NCI-H2227 (cell line): ENCODE measurements at regions not wholly inside any gene's neighbourhood (a gene's known extent, or its start where the extent isn't known, plus 50 kb on each side); places are given as distances from the start of the nearest gene placed in this dataset.

Experiments used
- DNase-seq: peaks from one replicate; lab custom pipeline; 2025; ENCODE audit not compliant: unreplicated experiment; lab: John Stamatoyannopoulos, UW

DNA sequence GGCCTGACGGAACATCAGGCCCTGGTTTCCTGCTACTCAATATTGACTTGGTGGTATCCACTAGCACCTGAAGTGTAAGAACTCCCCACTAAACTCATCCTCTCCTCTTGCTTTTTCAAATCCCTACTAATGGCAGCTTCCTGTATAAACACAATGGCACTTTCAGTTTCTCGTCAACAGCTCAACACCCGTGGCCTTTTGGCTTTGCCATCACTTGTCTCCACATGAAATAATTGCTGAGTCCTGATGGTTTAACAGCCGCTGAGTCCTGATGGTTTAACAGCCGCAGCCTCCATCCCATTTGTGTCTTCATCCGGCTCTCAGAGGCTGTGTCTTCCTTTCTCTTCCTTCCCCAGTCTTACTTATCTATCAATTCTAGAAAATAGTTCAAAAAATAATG lies 261.4 kb upstream of the PITRM1 start:
- DNase-seq: peak; percentile 70

DNA sequence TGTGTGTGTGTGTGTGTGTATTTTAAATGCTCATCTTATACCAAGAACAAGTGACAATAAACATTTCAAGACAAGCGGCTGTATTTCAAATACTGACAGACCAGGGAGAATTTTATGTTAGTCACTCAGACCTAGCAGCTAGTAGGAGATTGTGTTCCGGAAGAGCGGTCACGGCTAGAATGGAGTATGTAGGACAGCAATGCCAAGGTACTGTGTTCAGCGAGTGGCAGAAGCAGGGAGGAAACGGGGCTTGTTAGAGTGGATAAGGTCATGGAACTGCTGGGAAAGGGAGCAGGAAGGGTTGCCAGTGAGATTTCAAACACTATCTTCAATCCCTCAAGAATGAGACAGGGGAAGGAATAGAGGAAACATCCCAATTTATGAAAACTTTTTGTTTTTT lies 260.5 kb upstream of the PITRM1 start:
- DNase-seq: no peak

DNA sequence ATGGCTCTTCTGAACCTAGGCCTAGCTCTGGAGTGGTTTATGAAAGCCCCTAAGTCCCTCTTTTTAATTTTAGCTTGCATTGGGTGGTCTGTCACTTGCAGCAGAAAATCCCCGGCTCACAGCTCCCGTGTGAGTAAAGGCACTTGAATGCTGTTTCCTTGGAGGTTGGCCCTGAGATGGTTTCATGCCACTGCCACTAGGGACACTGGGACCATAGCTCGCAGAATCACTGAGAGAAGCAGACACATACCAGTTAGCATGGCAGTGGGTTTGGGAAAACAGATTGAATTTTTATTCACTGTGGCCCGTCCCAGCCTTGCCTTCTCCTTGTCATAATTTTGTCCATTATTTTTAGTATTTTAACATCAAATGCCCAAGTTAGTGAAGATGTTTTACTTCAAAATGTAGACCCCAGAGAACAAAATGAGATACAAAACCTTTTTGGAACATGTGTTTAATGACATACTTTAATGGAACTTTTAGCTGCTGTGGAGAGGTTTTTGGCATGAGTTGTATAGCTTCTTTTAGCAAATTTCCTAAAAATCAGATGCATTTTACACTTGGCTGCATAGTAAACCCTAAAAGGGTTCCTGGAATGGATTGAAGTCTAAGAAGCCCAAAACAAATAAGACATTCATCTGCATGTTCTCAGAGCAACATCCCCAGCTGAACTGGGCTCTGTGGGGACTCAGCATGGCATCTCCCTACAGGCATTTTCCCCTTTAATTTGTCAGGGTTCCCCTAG lies 259.7 kb upstream of the PITRM1 start:
- no peak for DNase-seq

DNA sequence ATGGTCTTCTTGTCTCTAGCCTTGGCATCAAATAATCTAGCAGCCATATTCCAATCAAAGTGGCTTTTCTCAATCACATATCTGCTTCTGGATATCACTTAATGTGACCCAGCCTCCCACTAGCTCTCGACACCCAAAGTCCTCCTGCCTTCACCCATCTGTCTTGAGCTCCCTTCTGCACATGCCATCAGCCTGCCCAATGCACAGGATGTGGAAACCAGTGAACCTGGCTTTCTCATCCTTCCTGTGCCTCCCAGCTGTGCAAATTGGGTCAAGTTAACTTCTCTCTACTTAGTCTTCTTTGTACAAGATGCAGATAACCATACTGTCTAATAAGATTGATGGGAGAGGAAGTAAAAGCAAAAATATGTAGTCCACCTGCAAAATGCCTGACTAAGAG lies 257.9 kb upstream of the PITRM1 start:
- DNase-seq: no peak

DNA sequence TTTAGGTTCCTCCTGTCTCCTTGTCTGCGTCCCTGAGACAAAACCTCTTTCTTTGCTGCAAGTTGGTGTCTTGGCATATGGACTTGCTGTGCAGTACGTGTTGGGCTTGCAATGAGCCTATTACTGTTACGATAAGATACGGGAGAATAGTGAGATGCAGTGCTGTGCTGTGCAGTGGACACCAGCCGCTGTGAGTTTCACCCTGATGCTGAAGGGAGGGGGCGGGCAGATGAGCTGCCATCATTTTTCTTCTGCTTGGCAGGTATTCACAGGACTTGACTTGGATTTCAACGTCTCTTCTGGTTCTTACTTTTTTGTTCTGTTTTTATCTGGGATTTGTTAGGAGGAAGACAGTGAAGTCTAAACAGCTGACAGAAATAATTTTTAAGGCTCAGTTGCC lies 257.1 kb upstream of the PITRM1 start:
- no peak for DNase-seq

DNA sequence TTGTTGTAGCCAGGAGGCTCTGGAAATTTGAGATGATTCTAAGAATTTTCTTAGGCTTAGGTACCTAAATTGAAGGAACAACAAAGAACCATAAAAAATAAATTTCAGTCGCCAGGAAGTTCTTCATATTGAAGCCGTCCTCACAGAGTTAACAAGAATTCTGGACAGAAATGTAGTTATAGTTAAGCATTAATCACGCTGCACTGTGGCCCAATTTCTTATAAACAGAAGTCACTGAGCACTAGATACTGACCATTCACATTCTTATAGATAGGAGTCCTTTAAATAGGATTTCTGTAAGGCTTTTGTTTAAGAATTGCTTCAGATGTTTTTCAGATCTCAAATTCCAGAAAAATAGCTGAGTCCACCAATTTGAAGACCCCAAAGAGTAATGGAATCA lies 256.2 kb upstream of the PITRM1 start:
- no peak for DNase-seq

DNA sequence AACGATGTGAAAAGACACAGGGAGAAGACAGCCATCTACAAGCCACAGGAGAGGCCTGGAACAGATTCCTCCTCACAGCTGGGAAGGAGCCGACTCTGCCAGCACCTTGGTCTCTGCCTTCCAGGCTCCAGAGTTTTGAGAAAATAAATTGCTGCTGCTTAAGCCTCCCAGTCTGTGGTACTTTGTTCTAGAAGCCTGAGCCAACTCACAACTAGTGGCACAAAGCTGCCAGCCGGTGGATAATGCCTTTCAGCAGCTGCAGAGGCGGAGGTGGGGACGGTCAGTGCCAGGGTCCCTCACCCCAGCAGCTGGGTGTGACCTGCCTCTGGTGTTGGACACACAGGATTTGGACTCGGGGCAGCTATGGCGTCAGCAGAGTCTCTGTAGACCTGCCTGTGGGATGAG lies 255.4 kb upstream of the PITRM1 start:
- DNase-seq: no peak

DNA sequence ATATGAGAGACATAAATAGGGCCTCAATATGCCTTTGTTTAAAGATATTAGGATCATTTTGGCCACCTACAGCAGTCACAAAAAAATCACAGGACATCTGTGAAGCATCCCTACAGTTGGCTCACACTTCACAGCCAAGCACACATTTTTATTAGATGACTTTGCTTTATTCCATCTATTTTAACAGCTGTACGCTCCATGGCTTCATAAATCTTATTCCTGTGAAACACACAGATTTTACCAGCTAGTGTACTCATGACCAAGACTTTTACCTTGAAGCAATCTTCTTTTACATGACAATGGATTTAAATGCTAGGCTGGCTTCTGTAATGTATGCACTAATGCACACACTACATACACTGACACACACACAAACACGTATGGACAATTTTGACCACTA lies 254.8 kb upstream of the PITRM1 start:
- DNase-seq: no peak

DNA sequence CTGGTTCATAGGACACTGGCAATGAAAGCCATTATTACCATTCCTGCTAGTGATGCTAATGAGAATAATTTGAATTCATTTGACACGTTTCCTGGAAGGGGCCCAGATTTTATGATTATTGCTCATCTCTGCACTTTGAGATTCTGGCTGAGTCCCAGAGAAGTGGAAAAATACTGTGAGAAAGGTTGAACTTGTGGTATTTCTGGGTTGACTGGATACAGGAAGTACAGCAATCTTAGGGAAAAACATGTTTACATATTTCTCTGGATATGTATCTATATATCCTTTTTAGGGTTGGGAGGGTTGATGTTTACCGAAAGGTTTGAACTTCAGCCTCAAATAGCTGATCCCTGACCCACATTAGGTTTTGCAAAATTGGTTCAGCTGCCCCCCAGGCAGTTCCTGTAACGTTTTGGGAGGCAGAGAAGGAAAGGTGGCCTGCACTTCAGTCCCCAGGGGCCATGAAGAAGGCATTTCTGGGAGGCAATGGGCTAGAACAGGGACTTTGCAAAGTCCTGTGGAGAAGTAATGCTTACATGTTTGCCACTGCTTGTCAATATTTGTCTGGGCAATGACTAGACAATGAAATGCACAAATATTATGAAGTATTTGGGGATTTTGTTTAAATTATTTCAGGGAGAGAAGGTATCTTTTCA lies 253.7 kb upstream of the PITRM1 start:
- no peak for DNase-seq

DNA sequence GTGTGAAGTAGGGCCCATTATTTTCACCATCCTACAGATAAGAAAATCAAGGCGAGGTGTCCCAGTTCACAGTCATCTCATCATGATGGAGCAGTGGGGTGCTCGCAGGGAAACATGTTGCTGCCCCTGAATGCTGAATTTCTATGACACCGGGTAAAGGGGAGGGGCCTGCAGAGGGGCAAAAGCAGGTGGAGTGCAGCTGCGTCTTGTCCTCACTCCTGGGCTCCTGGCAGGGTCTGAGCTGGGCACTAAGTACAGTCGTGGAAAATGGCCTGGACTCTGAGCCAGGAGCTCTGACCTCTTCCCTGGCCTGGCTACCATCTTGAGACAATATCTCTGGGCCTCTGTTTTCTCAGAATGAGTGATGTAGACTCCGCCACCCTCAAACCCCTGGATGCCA lies 253.1 kb upstream of the PITRM1 start:
- no peak for DNase-seq

DNA sequence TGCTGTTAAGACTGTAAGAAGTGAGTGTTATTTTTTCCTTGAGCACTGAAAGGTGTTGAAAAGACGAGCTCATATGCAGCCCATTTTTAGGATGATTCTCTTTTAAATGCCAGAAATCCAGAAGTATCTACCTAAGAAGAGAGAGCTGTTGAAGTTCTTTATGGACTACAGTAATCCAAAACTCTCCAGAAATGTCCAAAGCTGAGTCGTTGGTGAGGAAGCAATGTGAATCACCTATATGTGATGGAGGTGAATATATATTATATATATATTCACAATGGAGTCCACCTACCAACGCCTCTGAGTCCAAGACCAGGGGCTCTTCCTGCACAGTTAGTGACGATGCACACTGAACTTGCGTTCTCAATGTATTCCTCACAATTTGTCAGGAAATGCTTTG lies 252.7 kb upstream of the PITRM1 start:
- no peak for DNase-seq

DNA sequence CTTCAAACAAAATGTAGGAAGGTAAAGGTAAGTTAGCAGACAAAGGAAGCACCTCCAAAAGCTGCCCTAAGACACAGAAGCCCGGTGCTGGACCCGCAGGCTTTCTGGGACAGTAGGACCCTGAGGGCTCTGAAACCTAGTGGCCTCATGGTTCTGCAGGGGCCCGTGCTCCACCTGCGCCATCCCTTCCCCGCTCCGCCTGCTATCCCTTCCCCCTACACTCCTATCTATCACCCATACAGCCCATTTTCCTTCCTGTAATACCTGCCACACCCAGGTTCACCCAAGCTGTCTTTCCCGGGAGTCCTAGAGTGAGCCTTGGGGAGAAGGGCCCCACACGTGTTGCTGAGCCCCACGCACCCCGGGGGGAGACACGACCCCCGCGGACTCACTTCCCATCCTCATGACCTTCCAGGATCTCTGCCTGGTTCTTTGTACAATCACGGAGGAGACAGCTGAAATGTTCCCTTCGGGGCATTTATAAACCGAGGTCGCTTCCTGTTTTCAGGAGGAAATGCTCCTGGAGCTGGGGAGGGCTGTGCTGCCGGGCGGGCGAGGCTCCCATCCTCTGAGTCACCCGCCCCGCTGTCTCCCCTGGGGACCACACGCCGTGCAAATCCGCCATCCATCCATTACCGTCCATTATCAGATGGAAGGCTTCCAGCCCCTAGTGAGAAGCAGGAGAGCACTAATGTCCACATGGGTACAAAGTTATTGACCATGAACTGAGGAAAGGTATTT lies 251.7 kb upstream of the PITRM1 start:
- peak; percentile 6 for DNase-seq

DNA sequence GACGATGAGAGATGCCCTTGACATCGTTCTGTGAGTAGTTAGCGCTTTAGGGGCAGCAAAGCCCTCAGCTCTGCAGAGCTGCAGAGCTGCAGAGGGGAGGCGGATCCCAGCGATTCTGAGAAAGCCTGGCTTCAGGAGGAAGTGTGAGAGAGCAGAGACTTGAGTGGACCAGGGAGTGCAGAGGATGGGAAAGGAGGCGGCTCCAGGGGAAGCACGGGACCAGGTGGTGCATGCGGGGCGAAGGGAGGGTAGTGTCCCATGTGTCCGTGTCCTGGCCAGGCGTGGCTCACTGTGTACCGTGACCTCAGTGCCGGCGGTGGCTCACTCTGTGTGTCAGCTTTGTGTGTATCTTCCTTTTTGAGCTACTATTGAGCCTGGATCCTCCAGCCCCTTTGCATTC lies 250.8 kb upstream of the PITRM1 start:
- no peak for DNase-seq

DNA sequence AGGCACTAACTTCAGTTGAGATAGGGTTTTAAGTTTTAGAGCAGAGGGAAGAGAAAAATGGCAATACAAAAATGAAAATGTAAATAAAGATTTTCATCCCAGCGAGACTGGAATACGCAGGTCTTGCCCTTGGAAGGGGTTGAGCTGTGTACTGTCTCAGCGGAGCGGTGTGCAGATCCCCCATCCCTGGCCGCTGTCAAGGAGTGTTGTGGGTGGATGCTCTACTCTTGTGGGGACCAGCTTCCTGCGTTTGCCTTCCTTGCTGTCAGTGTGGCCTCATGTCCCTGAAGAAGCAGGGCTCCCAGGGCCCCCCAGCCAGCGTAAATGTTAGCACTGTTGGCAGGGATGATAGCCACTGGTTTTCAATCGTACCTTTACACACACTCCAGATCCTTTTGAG lies 249.7 kb upstream of the PITRM1 start:
- no peak for DNase-seq

DNA sequence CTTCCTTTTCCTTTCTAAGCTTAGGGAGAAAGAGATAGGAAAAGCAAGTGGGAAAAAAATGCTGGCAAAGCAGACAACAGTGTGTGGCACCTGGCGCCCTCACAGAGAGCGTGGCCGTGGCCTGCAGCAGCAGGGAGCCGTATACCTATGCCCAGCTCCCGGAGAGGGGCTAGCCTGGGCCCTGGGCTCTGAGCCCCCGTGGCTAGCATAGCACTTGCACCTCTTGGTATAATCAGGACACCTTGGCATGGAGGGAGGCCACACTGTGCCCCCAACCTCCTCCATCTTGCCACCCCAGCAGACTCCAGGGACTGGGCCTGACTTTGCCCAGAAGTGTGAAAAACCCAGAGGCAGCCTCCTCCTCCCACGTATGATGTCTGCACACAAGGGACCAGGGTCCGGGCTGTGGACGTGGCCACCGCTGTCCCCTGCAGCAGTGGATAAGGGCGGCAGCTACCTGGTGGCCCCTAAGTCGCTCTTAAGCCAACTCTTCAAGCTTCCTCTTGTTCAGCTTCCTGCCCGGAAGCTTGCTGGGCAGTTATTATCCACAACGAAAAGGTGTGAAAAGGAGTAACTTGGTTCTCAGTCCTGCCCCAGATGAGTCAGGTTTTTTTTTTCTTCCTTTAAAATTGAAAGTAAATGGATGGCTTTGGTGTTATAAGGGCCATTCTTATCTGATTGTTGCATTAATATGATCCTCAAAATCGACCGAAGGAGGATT lies 249.1 kb upstream of the PITRM1 start:
- no peak for DNase-seq

DNA sequence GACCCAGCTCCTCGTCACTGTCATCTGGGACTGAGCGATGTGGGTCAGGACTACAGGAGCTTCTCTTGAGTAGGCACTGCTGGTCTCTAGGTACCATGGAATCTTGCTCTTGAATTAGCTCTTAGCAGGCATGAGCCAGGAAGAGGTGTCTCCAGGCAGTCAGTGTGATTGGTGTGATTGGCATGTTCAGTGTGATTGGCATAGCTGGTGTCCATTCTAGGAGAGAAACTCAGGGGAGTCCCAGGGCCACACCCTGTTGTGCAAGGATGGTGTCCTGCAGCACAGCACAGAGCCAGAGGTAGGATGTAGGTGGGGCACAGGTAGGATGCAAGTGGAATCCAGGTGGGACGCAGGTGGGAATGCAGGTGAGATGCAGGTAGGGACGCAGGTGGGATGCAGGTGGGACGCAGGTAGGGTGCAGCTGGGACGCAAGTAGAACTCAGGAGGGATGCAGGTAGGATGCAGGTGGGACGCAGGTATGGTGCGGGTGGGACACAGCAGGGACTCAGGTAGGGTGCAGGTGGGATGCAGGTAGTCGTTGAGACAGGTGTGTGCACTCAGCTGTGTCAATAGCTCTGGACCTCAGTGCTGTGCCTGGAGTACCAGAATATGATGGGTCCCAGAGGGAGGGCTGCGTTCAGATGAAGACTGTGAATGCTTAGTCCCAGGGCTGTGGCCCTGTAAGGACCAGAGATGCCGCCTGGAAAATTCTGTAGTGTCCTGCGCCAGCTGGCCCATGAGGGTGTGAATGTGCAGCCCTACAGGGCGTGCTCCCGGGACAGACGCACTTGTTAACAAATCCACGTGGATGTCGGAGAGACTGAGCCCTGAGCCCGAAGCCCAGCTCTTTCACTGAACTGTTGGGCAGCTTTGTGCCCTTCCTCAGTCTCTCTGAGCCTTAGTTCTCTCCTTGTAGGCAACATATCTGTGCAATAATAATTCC lies 248.2 kb upstream of the PITRM1 start:
- DNase-seq: no peak

DNA sequence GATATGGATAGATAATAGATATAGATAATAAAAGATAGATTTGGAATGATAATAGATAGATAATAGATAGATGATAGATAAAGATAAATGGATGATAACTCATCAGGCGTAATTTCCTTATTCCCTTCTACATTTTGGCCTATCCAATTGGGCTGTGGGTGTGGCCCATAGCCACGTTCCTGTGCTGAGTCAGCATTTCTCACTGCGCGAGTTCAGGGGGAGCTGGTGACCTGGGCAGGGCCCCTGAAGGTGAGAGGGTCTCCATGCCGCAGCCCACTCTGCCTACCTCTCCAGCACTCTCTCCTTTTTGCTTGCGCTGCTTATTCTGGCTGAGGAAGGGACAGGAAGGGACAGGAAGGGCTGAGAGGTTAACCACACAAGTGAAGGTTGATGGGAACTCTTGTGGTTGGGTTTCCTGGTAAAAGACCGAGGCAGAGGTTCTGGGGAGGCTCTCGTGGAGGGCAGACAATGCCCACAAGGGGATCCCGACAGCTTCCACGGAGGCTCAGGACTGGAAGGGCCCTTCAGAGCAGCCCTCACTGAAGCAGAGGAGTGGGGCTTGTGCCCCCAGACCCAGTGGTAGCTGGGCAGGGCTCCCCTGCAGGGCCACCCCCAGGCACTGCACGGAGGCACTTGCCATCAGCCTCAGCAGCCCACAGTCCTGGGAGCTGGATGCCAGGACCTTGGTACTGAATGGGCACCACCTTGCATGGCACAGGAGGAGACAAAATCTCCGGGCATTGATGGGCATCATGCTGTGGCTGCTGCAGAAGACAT lies 247.3 kb upstream of the PITRM1 start:
- no peak for DNase-seq

DNA sequence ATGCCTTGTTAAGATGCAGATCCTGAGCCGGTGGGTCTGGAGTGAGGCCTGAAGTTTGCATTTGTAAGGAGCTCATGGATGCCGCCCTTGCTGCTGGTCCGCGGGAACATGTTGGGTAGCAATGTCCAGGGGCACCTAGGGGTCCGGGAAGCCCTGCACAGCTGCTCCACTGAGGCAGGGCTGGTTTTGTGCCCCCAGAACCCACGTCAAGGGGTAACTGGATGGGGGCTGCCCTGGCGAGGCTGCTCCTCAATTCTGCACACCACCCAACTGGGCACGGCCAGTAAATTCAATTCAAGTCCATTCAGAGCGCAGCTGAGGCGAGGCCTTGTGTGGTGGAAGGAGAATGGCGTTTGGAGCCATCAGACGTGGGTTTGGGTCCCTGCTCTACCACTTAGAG lies 246.3 kb upstream of the PITRM1 start:
- DNase-seq: no peak

DNA sequence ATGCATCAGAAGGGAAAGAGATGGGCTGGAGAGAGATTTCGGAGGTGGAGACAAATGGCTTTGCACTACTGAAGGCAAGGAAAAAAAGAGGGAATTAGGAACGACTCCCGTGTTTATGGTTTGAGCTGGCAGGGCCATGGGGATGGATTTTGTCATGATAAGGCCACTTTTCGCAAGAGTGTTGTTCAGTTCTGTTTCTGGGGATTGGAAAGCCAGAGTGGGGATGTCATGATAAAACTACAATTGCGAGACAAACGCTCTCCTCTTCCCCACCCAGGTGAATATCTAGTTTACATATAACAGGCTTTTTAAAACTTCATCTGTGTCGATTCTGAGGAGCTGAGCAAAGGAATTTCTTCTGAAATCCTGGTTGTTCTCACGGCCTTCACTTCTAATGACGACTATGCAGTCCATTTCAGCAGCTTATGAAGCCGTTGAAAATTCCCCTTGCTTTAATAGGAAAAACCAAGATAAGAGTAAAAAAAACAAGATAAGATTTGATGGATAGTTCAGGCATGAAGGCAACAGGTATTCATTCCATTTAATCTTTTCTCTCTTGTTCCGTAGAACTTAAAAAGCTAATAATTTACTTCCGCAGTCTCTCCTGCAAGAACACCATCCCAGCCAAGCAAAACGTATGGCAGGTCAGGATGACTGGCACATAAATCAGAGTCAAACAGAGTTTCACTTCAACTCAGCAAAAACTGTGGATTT lies 245.6 kb upstream of the PITRM1 start:
- DNase-seq: no peak
